Suprapubic skin (tissue), 4 donors: ENCODE measurements at regions not wholly inside any gene's neighbourhood (a gene's known extent, or its start where the extent isn't known, plus 50 kb on each side); places are given as distances from the start of the nearest gene placed in this dataset.
"Not testable (repeated sequence)": the region's sequence is repeated elsewhere in the genome, so short reads cannot be mapped to it uniquely, and the experiment has no call there.

Source experiments
- DNase-seq, 2 donors: peaks; one replicate each; pipeline ENCODE4 v3.0.0-alpha.2; 2019; ENCODE audit warnings: low spot score in 2 of 2
- H3K27ac ChIP-seq: fragments of 200-600 bp; sonication (generic); one replicate; pipeline ENCODE4 v1.5.1; 2019
- H3K27me3 ChIP-seq: fragments of 200-600 bp; sonication (generic); one replicate; pipeline ENCODE4 v1.5.1; 2019
- H3K36me3 ChIP-seq: fragments of 200-600 bp; sonication (generic); one replicate; pipeline ENCODE4 v1.5.1; 2019
- H3K4me1 ChIP-seq: fragments of 200-600 bp; sonication (generic); one replicate; pipeline ENCODE4 v1.5.1; 2019
- H3K4me3 ChIP-seq: fragments of 200-600 bp; sonication (generic); one replicate; pipeline ENCODE4 v1.5.1; 2019; ENCODE audit warnings: mild to moderate bottlenecking
- H3K9me3 ChIP-seq: fragments of 200-600 bp; sonication (generic); one replicate; pipeline ENCODE4 v1.5.1; 2019
- CTCF ChIP-seq, 2 donors: fragments of 200-600 bp in 1 of 2; fragments of 450-650 bp in 1 of 2; sonication (generic) in 1 of 2; IDR thresholded peaks; one replicate each; pipeline ENCODE4 v1.5.1; 2016 to 2019; ENCODE audit warnings: antibody characterized with exemption in 2 of 2, mild to moderate bottlenecking in 1 of 2, moderate library complexity in 1 of 2
- EP300 ChIP-seq: sonication (generic); formaldehyde crosslinking; IDR thresholded peaks from one replicate; pipeline ENCODE4 v1.6.1; 2017; ENCODE audit warnings: antibody characterized with exemption
- POLR2A ChIP-seq, 2 donors: fragments of 450-650 bp; IDR thresholded peaks; one replicate each; pipeline ENCODE4 v1.6.1; 2017; ENCODE audit warnings: antibody characterized with exemption in 2 of 2, mild to moderate bottlenecking in 2 of 2, moderate library complexity in 2 of 2
- POLR2AphosphoS5 ChIP-seq, 3 donors: sonication (generic); formaldehyde crosslinking; IDR thresholded peaks; one replicate each; pipeline ENCODE4 v1.6.1; 2017; ENCODE audit warnings: antibody characterized with exemption in 3 of 3
- WGBS: methylation state at CpG from one replicate; pipeline ENCODE4 v1.1.5; 2018; 5-methylcytosine and 5-hydroxymethylcytosine counted together

- H3K27ac ChIP-seq, result no peak overlapping the region
- H3K4me1 ChIP-seq, result no peaks in the 10 kb centered on the region
- H3K9me3 ChIP-seq, result peaks cover 21% of the 10 kb centered on the region
- DNase-seq, result no peak
- no peaks in the 10 kb centered on the region for H3K27me3 ChIP-seq
- no peaks in the 10 kb centered on the region for H3K36me3 ChIP-seq
- no peak overlapping the region for H3K4me3 ChIP-seq
- TF ChIP-seq POLR2A (IDR thresholded peaks at IDR 0.05) (no peak), EP300 (no peak), CTCF (IDR thresholded peaks at IDR 0.05) (no peak), POLR2AphosphoS5 (IDR thresholded peaks at IDR 0.05) (no peak)
- 72% methylated on average over 16 of the region's 16 CpGs for WGBS
Measured at GRCh38 chr19:56980906-56981305, 138.9 kb upstream of the USP29 start.

GRCh38 chr19:56981440-56981839, 138.3 kb upstream of the USP29 start:
- not testable (repeated sequence) for H3K27me3 ChIP-seq, H3K36me3 ChIP-seq, H3K4me3 ChIP-seq, H3K4me1 ChIP-seq, H3K27ac ChIP-seq, DNase-seq
- WGBS, result 88% methylated on average over 10 of the region's 10 CpGs
- H3K9me3 ChIP-seq, result peaks cover 21% of the 10 kb centered on the region

- no peaks in the 10 kb centered on the region for H3K4me1 ChIP-seq
- WGBS, result 24% methylated on average over 7 of the region's 7 CpGs
- H3K27ac ChIP-seq, result no peak overlapping the region
- no peaks in the 10 kb centered on the region for H3K36me3 ChIP-seq
- TF ChIP-seq EP300 (no peak), CTCF (IDR thresholded peaks at IDR 0.05) (no peak)
- no peak for DNase-seq
- H3K4me3 ChIP-seq, result no peak overlapping the region
- H3K27me3 ChIP-seq, result no peaks in the 10 kb centered on the region
- H3K9me3 ChIP-seq, result peaks cover 30% of the 10 kb centered on the region
Measured at GRCh38 chr19:56983171-56983570, 136.6 kb upstream of the USP29 start.

GRCh38 chr19:56983804-56984203, 136.0 kb upstream of the USP29 start:
- Histone ChIP-seq H3K36me3 (no peaks in the 10 kb centered on the region), H3K4me3 (no peak overlapping the region), H3K27ac (no peak overlapping the region), H3K27me3 (no peaks in the 10 kb centered on the region), H3K9me3 (peaks cover 30% of the 10 kb centered on the region), H3K4me1 (no peaks in the 10 kb centered on the region)
- 83% methylated on average over 3 of the region's 3 CpGs for WGBS
- no peak for DNase-seq
- TF ChIP-seq EP300, result no peak
- TF ChIP-seq POLR2A (IDR thresholded peaks at IDR 0.05), result no peak
- TF ChIP-seq POLR2AphosphoS5 (IDR thresholded peaks at IDR 0.05), result no peak
- no peak for TF ChIP-seq CTCF (IDR thresholded peaks at IDR 0.05)

- no peak overlapping the region for H3K4me3 ChIP-seq
- WGBS, result 64% methylated on average over 9 of the region's 9 CpGs
- no peaks in the 10 kb centered on the region for H3K4me1 ChIP-seq
- TF ChIP-seq CTCF (IDR thresholded peaks at IDR 0.05) (no peak), POLR2AphosphoS5 (IDR thresholded peaks at IDR 0.05) (no peak), POLR2A (IDR thresholded peaks at IDR 0.05) (no peak), EP300 (no peak)
- H3K9me3 ChIP-seq, result peaks cover 29% of the 10 kb centered on the region
- no peaks in the 10 kb centered on the region for H3K27me3 ChIP-seq
- no peaks in the 10 kb centered on the region for H3K36me3 ChIP-seq
- DNase-seq, result no peak
- no peak overlapping the region for H3K27ac ChIP-seq
Measured at GRCh38 chr19:56986386-56986785, 133.4 kb upstream of the USP29 start.

GRCh38 chr19:56987184-56987583, 132.6 kb upstream of the USP29 start:
- H3K9me3 ChIP-seq, result peaks cover 29% of the 10 kb centered on the region
- no peaks in the 10 kb centered on the region for H3K4me1 ChIP-seq
- no peak overlapping the region for H3K27ac ChIP-seq
- H3K36me3 ChIP-seq, result no peaks in the 10 kb centered on the region
- H3K27me3 ChIP-seq, result no peaks in the 10 kb centered on the region
- no peak for TF ChIP-seq EP300
- TF ChIP-seq CTCF (IDR thresholded peaks at IDR 0.05), result no peak
- no peak for TF ChIP-seq POLR2A (IDR thresholded peaks at IDR 0.05)
- TF ChIP-seq POLR2AphosphoS5 (IDR thresholded peaks at IDR 0.05), result no peak
- DNase-seq, result no peak
- 80% methylated on average over 15 of the region's 15 CpGs for WGBS
- H3K4me3 ChIP-seq, result no peak overlapping the region
